ENCODE measurements at regions not wholly inside any gene's neighbourhood (a gene's known extent, or its start where the extent isn't known, plus 50 kb on each side); places are given as distances from the start of the nearest gene placed in this dataset.

- DNase-seq = no peak
These were observed 362.1 kb downstream of the SAMD5 start for GRCh38 chr6:147870506-147871110.

- DNase-seq = no peak
These were observed 363.5 kb downstream of the SAMD5 start for GRCh38 chr6:147872002-147872401.

GRCh38 chr6:147873816-147874215 lies 365.3 kb downstream of the SAMD5 start:
- no peak for DNase-seq

- no peak for DNase-seq
These were observed 365.8 kb downstream of the SAMD5 start for GRCh38 chr6:147874322-147874721.

- DNase-seq = no peak
These were observed 370.6 kb downstream of the SAMD5 start for GRCh38 chr6:147879031-147879580.

- no peak for DNase-seq
These were observed 372.9 kb downstream of the SAMD5 start for GRCh38 chr6:147881432-147881831.

- no peak for DNase-seq
These were observed 379.9 kb downstream of the SAMD5 start for GRCh38 chr6:147888374-147888773.

- no peak for DNase-seq
These were observed 383.2 kb downstream of the SAMD5 start for GRCh38 chr6:147891671-147892070.

- no peak for DNase-seq
These were observed 384.0 kb downstream of the SAMD5 start for GRCh38 chr6:147892476-147892875.

- no peak for DNase-seq
These were observed 386.8 kb downstream of the SAMD5 start for GRCh38 chr6:147895272-147895671.

- DNase-seq = no peak
These were observed 391.8 kb downstream of the SAMD5 start for GRCh38 chr6:147900247-147900830.

GRCh38 chr6:147903321-147903720 lies 394.8 kb downstream of the SAMD5 start:
- no peak for DNase-seq

- no peak for DNase-seq
These were observed 395.4 kb downstream of the SAMD5 start for GRCh38 chr6:147903931-147904330.

- DNase-seq = no peak
These were observed 395.9 kb downstream of the SAMD5 start for GRCh38 chr6:147904416-147904815.

- no peak for DNase-seq
These were observed 397.2 kb downstream of the SAMD5 start for GRCh38 chr6:147905711-147906110.

- no peak for DNase-seq
These were observed 397.9 kb downstream of the SAMD5 start for GRCh38 chr6:147906361-147906760.

GRCh38 chr6:147909640-147910039 lies 401.1 kb downstream of the SAMD5 start:
- no peak for DNase-seq

- DNase-seq = no peak
These were observed 401.8 kb downstream of the SAMD5 start for GRCh38 chr6:147910281-147910680.

- no peak for DNase-seq
These were observed 402.6 kb downstream of the SAMD5 start for GRCh38 chr6:147911057-147911456.

- no peak for DNase-seq
These were observed 403.2 kb downstream of the SAMD5 start for GRCh38 chr6:147911686-147912085.

GRCh38 chr6:147922799-147923198 lies 414.3 kb downstream of the SAMD5 start:
- no peak for DNase-seq

GRCh38 chr6:147924598-147924997 lies 416.1 kb downstream of the SAMD5 start:
- DNase-seq = no peak

GRCh38 chr6:147925826-147926225 lies 416.8 kb upstream of the SASH1 start:
- no peak for DNase-seq

GRCh38 chr6:147930745-147931144 lies 411.9 kb upstream of the SASH1 start:
- DNase-seq = no peak

GRCh38 chr6:147933224-147933623 lies 409.4 kb upstream of the SASH1 start:
- no peak for DNase-seq
